H9 (cell line): ENCODE measurements at regions not wholly inside any gene's neighbourhood (a gene's known extent, or its start where the extent isn't known, plus 50 kb on each side); places are given as distances from the start of the nearest gene placed in this dataset.

ENCODE experiments used
- DNase-seq: peaks from one replicate; pipeline ENCODE4 v3.0.0-alpha.2; 2017
- H2AFZ ChIP-seq: one replicate; pipeline ENCODE4 v1.6.1; 2013; ENCODE audit warnings: mild to moderate bottlenecking, low read length, control low read depth, moderate library complexity
- H2AK5ac ChIP-seq: 2 replicates; pipeline ENCODE4 v1.6.1; 2013; ENCODE audit warnings: low read length, control low read depth, mixed read lengths; ENCODE audit not compliant: insufficient read length
- H2BK120ac ChIP-seq: one replicate; pipeline ENCODE4 v1.6.1; 2013; ENCODE audit warnings: low read depth, mild to moderate bottlenecking, low read length, control low read depth, inconsistent platforms; ENCODE audit not compliant: poor library complexity, severe bottlenecking
- H2BK12ac ChIP-seq: 2 replicates; pipeline ENCODE4 v1.6.1; 2013; ENCODE audit warnings: low read length, control low read depth, mixed read lengths, low read depth; ENCODE audit not compliant: insufficient read length
- H2BK15ac ChIP-seq: 2 replicates; pipeline ENCODE4 v1.6.1; 2013; ENCODE audit warnings: low read depth, low read length, control low read depth
- H2BK20ac ChIP-seq: one replicate; pipeline ENCODE4 v1.6.1; 2013; ENCODE audit warnings: low read depth, mild to moderate bottlenecking, low read length, control low read depth, inconsistent platforms; ENCODE audit not compliant: poor library complexity, severe bottlenecking
- H2BK5ac ChIP-seq: 2 replicates; pipeline ENCODE4 v1.6.1; 2013; ENCODE audit warnings: low read length, control low read depth, mixed read lengths; ENCODE audit not compliant: insufficient read length
- H3K14ac ChIP-seq: 2 replicates; pipeline ENCODE4 v1.6.1; 2013; ENCODE audit warnings: low read length, control low read depth; ENCODE audit not compliant: insufficient read depth
- H3K18ac ChIP-seq: 2 replicates; pipeline ENCODE4 v1.6.1; 2013; ENCODE audit warnings: low read depth, mild to moderate bottlenecking, mixed read lengths, low read length, control low read depth; ENCODE audit not compliant: insufficient read length
- H3K23ac ChIP-seq: 2 replicates; pipeline ENCODE4 v1.6.1; 2013; ENCODE audit warnings: low read length, control low read depth, mixed read lengths, low read depth; ENCODE audit not compliant: insufficient read length
- H3K23me2 ChIP-seq: 2 replicates; pipeline ENCODE4 v1.6.1; 2013; ENCODE audit warnings: low read depth, mild to moderate bottlenecking, mixed read lengths, low read length, control low read depth; ENCODE audit not compliant: insufficient read length, poor library complexity, severe bottlenecking
- H3K27ac ChIP-seq: 2 replicates; pipeline ENCODE4 v1.5.1; 2013; ENCODE audit warnings: low read length, control low read depth, mixed read lengths, low read depth; ENCODE audit not compliant: insufficient read length
- H3K27me3 ChIP-seq: 2 replicates; pipeline ENCODE4 v1.6.1; 2013; ENCODE audit warnings: low read length, control low read depth, inconsistent platforms; ENCODE audit not compliant: insufficient read depth
- H3K4ac ChIP-seq: 2 replicates; pipeline ENCODE4 v1.6.1; 2013; ENCODE audit warnings: low read depth, mild to moderate bottlenecking, control low read depth, inconsistent platforms, low read length, moderate library complexity
- H3K4me1 ChIP-seq: 2 replicates; pipeline ENCODE4 v1.6.1; 2013; ENCODE audit warnings: low read length, control low read depth, inconsistent platforms; ENCODE audit not compliant: insufficient read depth
- H3K4me2 ChIP-seq: 2 replicates; pipeline ENCODE4 v1.6.1; 2013; ENCODE audit warnings: low read length, control low read depth, mixed read lengths; ENCODE audit not compliant: insufficient read length, insufficient read depth
- H3K56ac ChIP-seq: 2 replicates; pipeline ENCODE4 v1.6.1; 2013; ENCODE audit warnings: low read depth, mild to moderate bottlenecking, mixed read lengths, low read length, control low read depth; ENCODE audit not compliant: insufficient read length
- H3K79me1 ChIP-seq: 2 replicates; pipeline ENCODE4 v1.6.1; 2013; ENCODE audit warnings: low read depth, mild to moderate bottlenecking, moderate library complexity, low read length, control low read depth, inconsistent platforms; ENCODE audit not compliant: insufficient read depth, poor library complexity, severe bottlenecking
- H3K79me2 ChIP-seq: 2 replicates; pipeline ENCODE4 v1.6.1; 2013; ENCODE audit warnings: low read length, control low read depth, inconsistent platforms; ENCODE audit not compliant: insufficient read depth
- H3K9ac ChIP-seq: 2 replicates; pipeline ENCODE4 v1.6.1; 2013; ENCODE audit warnings: low read length, control low read depth, mixed read lengths; ENCODE audit not compliant: insufficient read length; ENCODE audit errors: extremely low read depth
- H3K9me3 ChIP-seq: one replicate; pipeline ENCODE4 v1.6.1; 2013; ENCODE audit warnings: low read depth, low read length, inconsistent platforms; ENCODE audit not compliant: control insufficient read depth
- H3T11ph ChIP-seq: one replicate; pipeline ENCODE4 v1.6.1; 2013; ENCODE audit warnings: mild to moderate bottlenecking, low read length, control low read depth, inconsistent platforms
- H4K20me1 ChIP-seq: one replicate; pipeline ENCODE4 v1.6.1; 2013; ENCODE audit not compliant: control insufficient read depth, insufficient read length, insufficient read depth
- H4K5ac ChIP-seq: 2 replicates; pipeline ENCODE4 v1.6.1; 2013; ENCODE audit warnings: low read depth, mild to moderate bottlenecking, mixed read lengths, low read length, control low read depth; ENCODE audit not compliant: insufficient read length
- H4K8ac ChIP-seq: replicated peaks from 2 replicates; pipeline ENCODE4 v1.6.1; 2013; ENCODE audit warnings: low read length, control low read depth, mixed read lengths, low read depth; ENCODE audit not compliant: insufficient read length
- H4K91ac ChIP-seq: 2 replicates; pipeline ENCODE4 v1.6.1; 2013; ENCODE audit warnings: low read depth, mild to moderate bottlenecking, moderate library complexity, mixed read lengths, low read length, control low read depth; ENCODE audit not compliant: insufficient read length
- H3K27ac Mint-ChIP-seq, 3 experiments: 2 replicates in 2 of 3; 3 replicates in 1 of 3; pipeline ENCODE4 v1.8.0; 2020 to 2021; ENCODE audit warnings: mixed read lengths in 3 of 3, mild to moderate bottlenecking in 1 of 3, moderate library complexity in 1 of 3
- H3K27me3 Mint-ChIP-seq: 2 replicates; pipeline ENCODE4 v1.8.0; 2021; ENCODE audit warnings: low read depth, mild to moderate bottlenecking, moderate library complexity, mixed read lengths
- H3K36me3 Mint-ChIP-seq, 3 experiments: 2 replicates in 2 of 3; 3 replicates in 1 of 3; pipeline ENCODE4 v1.8.0; 2020 to 2021; ENCODE audit warnings: low read depth in 3 of 3, mixed read lengths in 3 of 3; ENCODE audit not compliant: insufficient read depth in 1 of 3
- H3K4me1 Mint-ChIP-seq, 2 experiments: 2 replicates each; pipeline ENCODE4 v1.8.0; 2020; ENCODE audit warnings: mixed read lengths in 2 of 2
- H3K4me3 Mint-ChIP-seq, 2 experiments: 2 replicates in 1 of 2; 3 replicates in 1 of 2; pipeline ENCODE4 v1.8.0; 2020 to 2021; ENCODE audit warnings: mild to moderate bottlenecking in 2 of 2, mixed read lengths in 2 of 2, moderate library complexity in 1 of 2
- H3K9me3 Mint-ChIP-seq, 2 experiments: 2 replicates in 1 of 2; 3 replicates in 1 of 2; pipeline ENCODE4 v1.8.0; 2020; ENCODE audit warnings: mild to moderate bottlenecking in 2 of 2, mixed read lengths in 2 of 2, moderate library complexity in 1 of 2
- CTCF ChIP-seq: fragments of 200-600 bp; sonication (generic); conservative IDR thresholded peaks from 3 replicates; pipeline ENCODE4 v1.8.0; 2021; ENCODE audit warnings: antibody characterized with exemption, mild to moderate bottlenecking
- WGBS: extraction: QIAGEN DNeasy Blood & Tissue Kit; methylation state at CpG from one replicate; pipeline ENCODE4 v1.1.7; 2013; ENCODE audit warnings: missing lambda C conversion rate, low lambda C conversion rate, mixed read lengths; ENCODE audit not compliant: insufficient read length; ENCODE audit errors: extremely low coverage; 5-methylcytosine and 5-hydroxymethylcytosine counted together

GRCh38 chr14:61108496-61109141, 127.6 kb downstream of the SLC38A6 start:
- no peaks in the 10 kb centered on the region for H3K79me1 ChIP-seq
- H3K9ac ChIP-seq: no peak overlapping the region
- no CpG with 5 or more reads among the region's 10 CpGs for WGBS
- DNase-seq: no peak
- H3K56ac ChIP-seq: no peak overlapping the region
- TF ChIP-seq CTCF: no peak
- no peak overlapping the region for H3K14ac ChIP-seq
- no peak overlapping the region for H3K27ac ChIP-seq
- Mint-ChIP-seq H3K27ac (no peak overlapping the region), H3K36me3 (peaks cover 5 to 21% (median 9%) of the 10 kb centered on the region in 3 experiments; a peak in 6 of 7 replicates), H3K4me1 (peaks cover 40 to 44% of the 10 kb centered on the region in 2 experiments), H3K4me3 (no peak overlapping the region), H3K27me3 (peaks cover 3% of the 10 kb centered on the region; the same call in 1 of the 2 replicates), H3K9me3 (peaks cover 3 to 17% of the 10 kb centered on the region in 2 experiments)
- H2BK12ac ChIP-seq: no peak overlapping the region
- no peaks in the 10 kb centered on the region for H3K79me2 ChIP-seq
- no peak overlapping the region for H4K91ac ChIP-seq
- no peak overlapping the region for H3K23ac ChIP-seq
- H3K23me2 ChIP-seq: no peaks in the 10 kb centered on the region
- no peak overlapping the region for H3T11ph ChIP-seq
- H2AK5ac ChIP-seq: no peak overlapping the region
- H3K4me1 ChIP-seq: peaks cover 12% of the 10 kb centered on the region; the same call in 1 of the 2 replicates
- no peaks in the 10 kb centered on the region for H3K27me3 ChIP-seq
- H2BK5ac ChIP-seq: no peak overlapping the region
- H2AFZ ChIP-seq: no peak overlapping the region
- peaks cover 2% of the 10 kb centered on the region for H3K9me3 ChIP-seq
- H2BK20ac ChIP-seq: no peak overlapping the region
- no peak overlapping the region for H3K18ac ChIP-seq
- no peak overlapping the region for H3K4me2 ChIP-seq
- H4K8ac ChIP-seq: no peak overlapping the region
- H3K4ac ChIP-seq: no peak overlapping the region
- H4K20me1 ChIP-seq: no peaks in the 10 kb centered on the region
- no peak overlapping the region for H4K5ac ChIP-seq
- no peak overlapping the region for H2BK120ac ChIP-seq
- no peak overlapping the region for H2BK15ac ChIP-seq
